Prostate gland (tissue), 2 donors: ENCODE measurements at regions not wholly inside any gene's neighbourhood (a gene's known extent, or its start where the extent isn't known, plus 50 kb on each side); places are given as distances from the start of the nearest gene placed in this dataset.

Experiments
- CTCF ChIP-seq, 4 experiments: fragments of 200-600 bp in 2 of 4; fragments of 450-650 bp in 2 of 4; sonication (generic) in 2 of 4; IDR thresholded peaks; 1 replicate in 3 of 4; 2 replicates in 1 of 4; pipeline ENCODE4 v1.5.1; 2016 to 2019; ENCODE audit warnings: antibody characterized with exemption in 4 of 4, mild to moderate bottlenecking in 2 of 4, moderate library complexity in 2 of 4
- POLR2A ChIP-seq: fragments of 450-650 bp; IDR thresholded peaks from one replicate; pipeline ENCODE4 v1.6.1; 2016; ENCODE audit warnings: antibody characterized with exemption, mild to moderate bottlenecking
- POLR2AphosphoS5 ChIP-seq: sonication (generic); formaldehyde crosslinking; IDR thresholded peaks from one replicate; pipeline ENCODE4 v1.6.1; 2017; ENCODE audit warnings: antibody characterized with exemption

- no peak for TF ChIP-seq POLR2A
- TF ChIP-seq CTCF (IDR thresholded peaks at IDR 0.05) = no peak
- no peak for TF ChIP-seq POLR2AphosphoS5
These were observed 111.0 kb downstream of the KCNF1 start for GRCh38 chr2:11022591-11023273.
